HG03457 (cell line): ENCODE measurements at regions not wholly inside any gene's neighbourhood (a gene's known extent, or its start where the extent isn't known, plus 50 kb on each side); places are given as distances from the start of the nearest gene placed in this dataset.

Source experiments
- ATAC-seq: cut with Tn5 transposase; IDR thresholded peaks from one replicate; pipeline ENCODE4 v1.9.1; 2021; ENCODE audit warnings: moderate number of reproducible peaks; ENCODE audit not compliant: unreplicated experiment

DNA sequence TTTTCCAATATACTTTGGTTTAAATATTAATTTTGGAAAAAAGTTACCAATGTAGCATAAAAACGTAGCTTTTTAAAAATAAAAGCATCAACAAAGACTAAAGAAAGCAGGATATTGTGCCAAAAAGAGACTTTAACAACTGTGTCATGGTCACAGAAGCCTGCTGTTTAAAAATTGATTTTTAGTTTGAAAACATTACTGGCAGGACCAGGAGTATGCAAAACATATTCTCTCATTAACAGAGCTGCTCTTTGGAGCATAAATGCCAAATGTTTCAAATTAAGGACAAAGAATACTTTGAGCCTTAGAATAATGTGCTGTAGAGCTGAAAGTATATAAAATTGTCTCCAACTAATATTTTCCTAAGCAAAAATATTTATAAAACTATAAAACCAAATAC, 279.0 kb downstream of the ARAP2 start:
- ATAC-seq: peak; percentile 83

DNA sequence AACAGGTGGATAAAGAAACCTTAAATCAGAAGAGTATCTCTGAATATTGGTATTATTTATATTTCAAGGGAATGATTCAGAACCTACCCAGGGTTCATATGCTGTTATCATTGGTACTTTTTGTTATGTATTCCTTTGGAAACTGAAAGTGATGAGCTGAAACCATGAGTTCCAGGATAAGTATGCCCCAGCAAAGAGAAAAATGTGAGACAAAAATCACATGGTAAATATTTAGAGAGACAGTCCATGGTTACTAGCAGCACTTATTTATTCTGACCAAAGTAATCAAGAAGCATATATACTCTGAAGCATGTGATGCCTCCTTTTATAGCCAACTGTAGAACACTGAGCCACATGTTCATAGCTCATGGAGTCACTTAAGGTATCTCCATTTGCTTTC, 277.7 kb downstream of the ARAP2 start:
- ATAC-seq: peak; percentile 46

DNA sequence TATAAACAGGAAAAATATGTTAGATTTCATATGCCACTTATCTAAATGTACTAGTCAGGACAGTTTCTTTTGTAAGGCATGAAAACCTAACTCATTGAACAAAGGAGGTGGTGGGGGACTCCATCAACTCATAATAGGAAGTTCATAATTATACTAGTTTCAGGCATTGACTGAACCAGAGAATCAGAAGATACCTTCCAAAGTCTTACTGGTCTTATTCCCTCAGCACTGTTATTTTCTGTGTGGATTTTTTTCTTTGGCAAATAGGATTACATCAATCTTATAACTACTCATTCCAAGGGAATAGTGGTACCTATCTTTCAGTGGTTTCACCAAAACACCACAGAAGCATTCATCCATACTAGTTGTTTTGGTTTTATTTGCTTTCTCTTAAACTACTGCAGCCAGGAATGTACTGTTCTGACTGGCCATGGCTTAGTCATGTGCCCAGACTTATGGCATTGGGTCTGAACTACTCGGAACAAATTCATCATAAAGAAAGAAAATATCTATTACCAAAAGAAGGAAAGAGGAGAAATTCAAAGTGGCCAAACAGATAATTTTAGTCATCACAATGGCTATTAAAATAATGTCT, 273.9 kb downstream of the ARAP2 start:
- ATAC-seq: peak; percentile 57

DNA sequence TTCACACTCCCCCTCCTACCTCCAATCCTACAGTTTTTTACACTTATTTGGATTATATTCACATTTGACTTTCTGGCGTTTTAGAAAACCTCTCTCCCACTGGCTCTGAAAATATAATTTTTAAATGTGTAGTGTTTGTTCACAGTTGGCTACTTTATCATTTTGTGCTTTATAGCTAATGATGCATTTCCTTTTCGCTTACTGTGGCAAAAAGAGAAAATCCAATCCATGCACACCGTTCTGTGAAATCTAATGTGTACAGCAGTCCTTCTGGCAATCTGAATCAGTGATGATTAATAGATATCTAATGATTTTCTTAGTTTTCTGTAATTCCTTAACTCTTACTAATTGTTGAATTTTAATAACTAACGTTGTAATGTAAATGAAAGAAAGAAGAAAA, 271.5 kb downstream of the ARAP2 start:
- no peak for ATAC-seq

DNA sequence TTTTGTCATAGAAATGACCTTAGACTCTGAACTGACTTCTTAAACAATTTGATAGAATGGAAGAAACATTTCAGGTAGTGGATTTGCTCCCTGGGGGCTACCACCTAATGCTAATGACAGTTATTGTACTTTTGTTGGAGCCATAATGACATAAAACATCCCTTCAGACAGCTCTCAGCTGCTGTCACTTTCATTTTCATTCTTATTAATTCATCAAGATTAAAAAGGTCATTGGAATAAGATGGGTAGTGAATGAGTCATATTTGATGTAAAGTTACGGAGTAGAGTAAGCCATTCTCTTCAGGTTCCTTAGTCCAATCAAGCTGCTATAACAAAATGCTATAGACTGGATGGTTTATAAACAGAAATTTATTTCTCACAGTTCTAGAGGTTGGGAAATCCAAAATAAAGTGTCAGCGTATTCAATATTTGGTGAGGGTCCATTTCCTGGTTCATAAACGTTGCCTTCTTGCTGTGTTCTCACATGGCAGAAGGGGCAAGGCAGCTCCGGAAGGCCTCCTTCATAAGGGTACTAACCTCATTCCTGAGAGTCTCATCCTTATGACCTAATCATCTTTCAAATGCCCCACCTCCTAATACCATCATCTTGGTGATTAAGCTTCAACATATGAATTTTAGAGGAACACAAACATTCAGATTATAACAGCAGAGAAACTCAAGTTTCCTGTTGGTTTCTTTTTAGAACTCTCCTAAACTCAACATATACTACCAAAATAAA, 268.5 kb downstream of the ARAP2 start:
- ATAC-seq: no peak

DNA sequence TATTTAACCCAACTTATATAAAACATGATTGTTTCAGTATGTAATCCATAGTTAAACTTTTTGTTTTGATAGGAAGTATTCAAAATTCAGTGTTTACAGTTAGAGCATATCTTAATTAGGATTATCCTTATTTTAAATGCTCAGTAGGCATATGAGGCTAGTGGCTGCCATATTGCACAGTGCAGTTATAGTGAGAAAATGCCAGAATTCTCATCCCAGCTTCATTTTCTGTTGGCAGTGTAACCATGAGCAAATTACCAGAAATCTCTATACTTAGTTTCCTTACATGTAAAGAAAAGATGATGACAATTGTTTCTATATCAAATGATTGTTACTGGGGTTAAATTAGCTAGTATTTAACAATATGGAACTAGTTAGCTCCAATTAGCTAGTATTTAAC, 265.8 kb downstream of the ARAP2 start:
- no peak for ATAC-seq

DNA sequence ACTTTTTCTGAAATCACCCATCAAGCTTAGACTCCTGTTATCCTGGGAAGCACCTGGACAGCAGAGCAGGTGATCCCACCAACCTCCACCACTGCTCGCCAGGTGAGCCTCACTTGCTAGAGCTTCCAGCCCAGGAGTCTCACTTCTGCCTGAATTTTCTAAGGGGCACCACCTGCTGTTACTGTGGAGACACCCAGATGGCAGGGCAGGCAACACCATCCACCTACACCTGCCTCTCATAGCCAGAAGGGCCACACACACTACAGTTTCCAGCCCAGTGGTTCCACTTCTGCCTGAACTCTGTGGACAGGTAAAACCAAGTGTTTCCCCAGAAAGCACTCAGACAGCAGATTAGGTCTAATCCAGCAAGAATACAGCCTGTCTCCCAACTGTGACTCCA, 262.0 kb downstream of the ARAP2 start:
- no peak for ATAC-seq

DNA sequence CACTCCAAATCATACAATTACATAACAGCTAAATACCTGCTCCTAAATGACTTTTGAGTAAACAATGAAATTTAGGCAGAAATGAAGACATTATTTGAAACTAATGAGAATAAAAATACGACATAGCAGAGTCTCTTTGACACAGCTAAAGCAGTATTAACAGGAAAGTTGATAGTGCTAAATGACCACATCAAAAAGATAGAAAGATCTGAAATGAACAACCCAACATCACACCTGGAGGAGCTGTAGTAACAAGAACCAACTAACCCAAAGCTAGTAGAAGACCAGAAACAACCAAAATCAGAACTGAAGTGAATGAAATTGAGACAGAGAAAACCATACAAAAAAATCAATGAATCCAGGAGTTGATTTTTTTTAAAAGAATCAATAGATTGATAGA, 257.8 kb downstream of the ARAP2 start:
- no peak for ATAC-seq

DNA sequence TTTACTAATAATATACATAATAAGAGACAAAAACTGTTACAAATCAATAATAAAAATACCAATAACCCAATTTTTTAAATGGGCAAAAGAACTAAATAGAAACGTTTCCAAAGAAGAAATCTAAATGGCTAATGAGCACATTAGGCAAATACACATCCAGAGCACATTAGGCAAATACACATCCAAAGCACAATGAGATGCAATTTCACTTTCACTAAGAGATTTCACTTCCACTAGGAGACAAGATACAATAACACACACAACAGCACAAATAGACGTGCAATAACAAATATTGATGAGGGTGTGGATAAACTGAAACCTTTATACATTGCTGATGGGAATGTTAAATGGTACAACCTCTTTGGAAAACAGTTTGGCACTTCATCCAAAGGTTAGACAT, 250.7 kb downstream of the ARAP2 start:
- ATAC-seq: no peak

DNA sequence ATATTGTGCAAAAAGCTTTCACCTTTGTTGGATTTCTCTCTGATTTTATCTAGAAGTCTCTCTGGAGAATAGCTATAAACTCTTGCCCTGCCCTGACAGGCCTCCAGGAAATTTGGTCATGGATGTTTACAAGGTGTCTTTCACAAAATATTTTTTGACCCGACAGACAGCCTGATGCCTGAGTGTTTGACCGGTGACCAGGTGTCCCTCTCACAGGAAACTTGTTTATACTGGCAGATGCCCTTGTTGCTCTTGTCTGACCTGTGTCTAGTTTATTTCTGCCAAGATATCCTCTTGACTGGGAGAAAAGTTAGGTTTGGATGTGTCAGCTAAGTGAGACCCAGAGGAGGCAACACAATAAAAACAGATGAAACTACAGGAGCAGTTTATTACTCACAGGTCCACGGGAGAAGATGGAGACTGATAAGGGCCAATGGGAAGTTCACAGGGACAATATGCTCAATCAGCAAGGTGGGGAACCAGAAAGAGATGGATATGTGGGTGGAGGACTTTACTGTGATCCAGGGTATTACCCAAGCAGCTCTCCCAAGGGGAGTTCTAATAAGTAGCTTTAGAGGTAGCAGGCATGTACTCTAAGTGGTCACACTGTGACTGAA, 243.3 kb downstream of the ARAP2 start:
- no peak for ATAC-seq

DNA sequence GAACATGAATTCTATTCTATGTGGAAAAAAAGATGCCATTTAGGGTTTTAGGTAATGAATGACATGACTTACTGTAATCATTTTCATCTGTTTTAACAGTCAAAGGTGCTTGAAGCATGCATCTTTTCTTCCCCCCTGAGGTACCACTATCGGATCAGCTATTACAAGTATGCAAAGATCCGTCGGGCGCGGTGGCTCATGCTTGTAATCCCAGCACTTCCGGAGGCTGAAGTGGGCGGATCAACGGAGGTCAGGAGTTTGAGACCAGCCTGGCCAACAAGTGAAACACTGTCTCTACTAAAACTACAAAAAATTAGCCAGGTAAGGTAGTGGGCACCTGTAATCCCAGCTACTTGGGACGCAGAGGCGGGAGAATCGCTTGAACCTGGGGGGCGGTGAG, 241.3 kb downstream of the ARAP2 start:
- ATAC-seq: no peak

DNA sequence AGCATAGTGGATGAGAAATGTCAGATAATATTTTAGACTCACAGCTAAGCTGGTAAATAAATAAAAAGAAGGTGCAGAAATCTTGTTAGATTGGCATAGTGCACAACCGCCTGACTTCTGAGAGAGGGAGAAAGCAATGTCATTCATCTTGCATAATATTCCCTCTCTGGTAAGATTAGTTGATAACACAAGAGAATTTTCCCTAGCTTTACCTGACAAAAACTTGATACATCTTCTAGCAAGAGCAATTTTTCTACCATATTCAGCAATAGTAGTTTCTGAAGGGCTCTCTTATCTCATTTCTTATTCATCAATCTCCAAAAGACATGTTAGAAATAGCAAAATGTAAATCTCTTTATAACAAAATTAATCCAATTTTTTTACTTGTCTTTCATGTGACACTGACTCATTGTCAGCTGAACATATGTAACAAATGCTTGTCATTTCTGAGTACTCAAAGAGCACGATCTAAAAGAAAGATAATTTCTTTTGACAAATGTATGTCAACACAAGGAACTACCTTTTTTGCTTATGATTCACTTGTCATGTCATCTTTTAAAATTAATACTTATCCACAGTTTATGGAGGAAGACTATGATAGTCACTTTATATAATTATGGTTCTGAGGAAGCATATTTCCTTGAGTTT, 240.0 kb downstream of the ARAP2 start:
- ATAC-seq: no peak

DNA sequence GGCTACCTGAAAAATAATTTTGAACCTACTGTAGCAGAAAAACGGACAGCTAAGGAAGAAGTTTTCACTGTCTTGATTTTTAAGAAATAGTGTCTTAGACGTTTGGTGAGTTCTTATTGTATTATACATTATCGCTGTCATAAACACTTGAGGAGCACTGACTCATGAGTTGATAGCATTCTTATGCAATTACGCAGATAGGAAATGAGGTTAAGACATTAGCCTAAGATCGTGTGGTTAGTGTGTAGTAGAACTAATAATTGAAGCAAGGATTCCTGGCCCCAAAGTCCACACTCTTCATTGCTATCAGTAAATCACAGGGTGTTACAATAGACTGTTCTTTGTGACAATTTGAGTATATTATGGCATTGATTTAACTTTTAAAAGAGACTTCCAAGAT, 238.1 kb downstream of the ARAP2 start:
- no peak for ATAC-seq

DNA sequence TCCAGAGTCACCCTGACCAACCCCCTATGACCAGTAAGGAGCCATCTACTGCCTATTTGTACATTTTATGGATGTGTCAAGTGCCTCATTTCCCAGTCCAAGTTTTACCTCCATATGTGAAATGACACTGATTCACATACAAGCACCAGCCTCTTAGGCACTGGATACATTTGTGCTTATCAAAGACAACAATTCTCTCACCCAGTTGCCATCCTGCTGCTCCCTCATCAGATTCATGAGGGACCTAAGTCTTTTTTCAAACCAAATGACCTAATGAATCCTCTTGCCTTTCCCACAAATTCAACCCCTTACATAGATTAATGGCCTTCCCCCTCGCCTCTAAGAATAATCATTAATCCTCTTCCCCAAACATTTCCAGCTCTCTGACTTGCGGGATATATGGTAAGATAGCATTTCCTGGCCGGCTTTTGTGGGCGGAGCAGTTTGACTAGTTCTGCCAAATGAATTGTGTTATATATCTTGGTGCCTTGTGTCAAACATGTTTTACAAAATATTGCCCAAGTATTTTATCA, 233.9 kb downstream of the ARAP2 start:
- ATAC-seq: no peak

DNA sequence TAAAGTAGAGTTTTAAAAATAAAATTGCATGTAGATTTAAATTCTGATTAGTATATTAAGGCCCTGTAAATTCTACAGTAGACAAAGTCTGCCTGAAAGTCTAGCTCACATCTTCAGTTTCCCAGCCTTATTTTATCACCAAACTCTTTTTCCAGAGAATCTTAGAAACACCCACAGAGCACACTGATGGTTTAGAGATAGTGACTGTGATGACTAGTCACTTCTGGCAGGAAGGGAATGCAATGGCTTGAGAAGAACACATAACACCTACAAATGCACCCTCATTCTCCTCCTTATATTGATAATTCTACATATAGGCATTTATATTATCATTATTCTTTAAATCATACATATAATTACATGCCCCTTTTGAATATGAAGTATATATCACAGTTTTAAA, 232.9 kb downstream of the ARAP2 start:
- no peak for ATAC-seq

DNA sequence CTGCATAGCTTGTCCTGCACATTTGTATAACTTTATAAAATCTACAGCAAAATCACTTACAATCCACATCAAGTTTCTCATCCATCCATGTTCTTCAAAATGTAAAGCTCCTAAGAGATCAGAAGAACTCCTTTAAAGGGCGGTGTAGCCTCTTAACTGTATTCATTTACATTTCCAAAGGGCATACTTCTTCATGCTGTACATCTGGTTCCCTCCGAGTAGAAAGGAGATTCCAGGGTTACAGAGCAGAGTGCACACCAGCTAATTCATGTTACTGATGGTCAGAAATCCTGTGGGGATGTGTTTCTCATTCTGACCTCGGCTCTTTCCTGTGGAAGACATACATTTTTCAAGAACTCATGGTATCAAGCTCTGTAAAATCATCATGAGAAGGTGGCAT, 231.8 kb downstream of the ARAP2 start:
- ATAC-seq: no peak

DNA sequence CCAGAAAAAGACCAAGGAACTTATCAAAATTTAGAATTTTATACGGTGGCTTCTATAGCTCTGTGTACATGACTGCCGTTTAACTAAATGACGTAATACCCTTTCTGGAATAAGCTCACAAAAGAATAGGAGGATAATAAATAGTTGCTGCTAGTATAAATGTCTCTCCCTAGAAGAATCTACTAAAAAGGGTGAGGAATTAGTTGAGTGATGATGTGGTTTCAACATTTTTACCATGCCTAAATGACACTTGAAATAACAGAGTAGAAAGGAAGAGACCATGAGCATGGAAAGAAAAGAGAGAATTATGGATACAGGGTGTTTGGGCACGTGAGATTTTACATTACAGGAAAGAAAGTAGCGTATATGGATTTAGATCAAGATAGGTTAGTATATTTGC, 231.1 kb downstream of the ARAP2 start:
- ATAC-seq: no peak
